Loucy (cell line): ENCODE measurements at regions not wholly inside any gene's neighbourhood (a gene's known extent, or its start where the extent isn't known, plus 50 kb on each side); places are given as distances from the start of the nearest gene placed in this dataset.

Experiments used
- H2AFZ ChIP-seq: fragments of 200-600 bp; sonication (generic); 2 replicates; pipeline ENCODE4 v1.6.0; 2016; ENCODE audit warnings: antibody characterized with exemption, mild to moderate bottlenecking, low read length, moderate library complexity
- H3F3A ChIP-seq: fragments of 200-600 bp; 2 replicates; pipeline ENCODE4 v1.6.0; 2016; ENCODE audit warnings: antibody characterized with exemption, low read depth, mild to moderate bottlenecking
- H3K27me3 ChIP-seq: fragments of 200-600 bp; sonication (generic); 2 replicates; pipeline ENCODE4 v1.6.1; 2014; ENCODE audit warnings: low read length, mild to moderate bottlenecking; ENCODE audit not compliant: insufficient read depth, poor library complexity, severe bottlenecking
- H3K36me3 ChIP-seq: fragments of 200-600 bp; sonication (generic); 2 replicates; pipeline ENCODE4 v1.6.1; 2016; ENCODE audit warnings: low read length; ENCODE audit not compliant: insufficient read depth
- H3K4me1 ChIP-seq: fragments of 200-600 bp; sonication (generic); 2 replicates; pipeline ENCODE4 v1.5.1; 2014; ENCODE audit warnings: low read length, mild to moderate bottlenecking; ENCODE audit not compliant: insufficient read depth, poor library complexity, severe bottlenecking
- H3K4me2 ChIP-seq: fragments of 200-600 bp; sonication (generic); 2 replicates; pipeline ENCODE4 v1.6.0; 2014; ENCODE audit warnings: antibody characterized with exemption, low read length, low read depth, mild to moderate bottlenecking; ENCODE audit not compliant: poor library complexity, severe bottlenecking
- H3K4me3 ChIP-seq: fragments of 200-600 bp; sonication (generic); 2 replicates; pipeline ENCODE4 v1.5.1; 2014; ENCODE audit warnings: low read length, mild to moderate bottlenecking, mixed read lengths; ENCODE audit not compliant: poor library complexity, severe bottlenecking
- H3K79me2 ChIP-seq: fragments of 200-600 bp; sonication (generic); 2 replicates; pipeline ENCODE4 v1.6.1; 2014; ENCODE audit warnings: low read length; ENCODE audit not compliant: insufficient read depth
- H3K9ac ChIP-seq: fragments of 200-600 bp; sonication (generic); 2 replicates; pipeline ENCODE4 v1.6.0; 2014; ENCODE audit warnings: mild to moderate bottlenecking, low read depth, low read length, moderate library complexity; ENCODE audit not compliant: poor library complexity, severe bottlenecking
- H3K9me2 ChIP-seq: fragments of 200-600 bp; sonication (generic); replicated peaks from 2 replicates; pipeline ENCODE4 v1.6.1; 2016; ENCODE audit warnings: low read depth, low read length, mixed read lengths
- H3K9me3 ChIP-seq: fragments of 200-600 bp; sonication (generic); 2 replicates; pipeline ENCODE4 v1.6.1; 2014; ENCODE audit warnings: mild to moderate bottlenecking, antibody characterized with exemption, low read length, low read depth; ENCODE audit not compliant: insufficient read depth
- H4K20me1 ChIP-seq: fragments of 200-600 bp; sonication (generic); 2 replicates; pipeline ENCODE4 v1.6.0; 2014; ENCODE audit warnings: antibody characterized with exemption, low read length, mild to moderate bottlenecking; ENCODE audit not compliant: insufficient read depth, poor library complexity, severe bottlenecking
- CTCF ChIP-seq: fragments of 200-600 bp; sonication (generic); conservative IDR thresholded peaks from 2 replicates; pipeline ENCODE4 v1.5.1; 2014; ENCODE audit warnings: mild to moderate bottlenecking, antibody characterized with exemption, low read length
- EZH2phosphoT487 ChIP-seq: fragments of 200-600 bp; IDR thresholded peaks from 2 replicates; pipeline ENCODE4 v1.6.1; 2018; ENCODE audit warnings: antibody characterized with exemption, mild to moderate bottlenecking, moderate library complexity, borderline replicate concordance

- Histone ChIP-seq H3K4me1 (no peaks in the 10 kb centered on the region), H2AFZ (no peak overlapping the region), H3K9ac (no peak overlapping the region), H3K9me2 (no peaks in the 10 kb centered on the region), H3K4me3 (no peak overlapping the region), H3K4me2 (no peak overlapping the region), H3K79me2 (no peaks in the 10 kb centered on the region), H3F3A (no peaks in the 10 kb centered on the region), H3K36me3 (no peaks in the 10 kb centered on the region), H4K20me1 (no peaks in the 10 kb centered on the region), H3K27me3 (no peaks in the 10 kb centered on the region), H3K9me3 (no peaks in the 10 kb centered on the region)
- TF ChIP-seq CTCF (no peak), EZH2phosphoT487 (no peak)
Measured at GRCh38 chr10:52658112-52658511, 114.5 kb downstream of the MBL2 start.

GRCh38 chr10:52659085-52659484 is 113.5 kb downstream of the MBL2 start:
- Histone ChIP-seq H3K9ac (no peak overlapping the region), H3K4me3 (no peak overlapping the region), H3K9me3 (no peaks in the 10 kb centered on the region), H3K36me3 (no peaks in the 10 kb centered on the region), H3K27me3 (no peaks in the 10 kb centered on the region), H3K9me2 (no peaks in the 10 kb centered on the region), H3K4me1 (no peaks in the 10 kb centered on the region), H2AFZ (no peak overlapping the region), H3F3A (no peaks in the 10 kb centered on the region), H3K79me2 (no peaks in the 10 kb centered on the region), H3K4me2 (no peak overlapping the region), H4K20me1 (no peaks in the 10 kb centered on the region)
- no peak for TF ChIP-seq CTCF

GRCh38 chr10:52662256-52662655 is 110.3 kb downstream of the MBL2 start:
- no peaks in the 10 kb centered on the region for H3K27me3 ChIP-seq
- no peaks in the 10 kb centered on the region for H3K4me1 ChIP-seq
- H3K4me2 ChIP-seq, result no peak overlapping the region
- H3K9ac ChIP-seq, result no peak overlapping the region
- H3K79me2 ChIP-seq, result no peaks in the 10 kb centered on the region
- no peak for TF ChIP-seq CTCF
- TF ChIP-seq EZH2phosphoT487, result no peak
- no peaks in the 10 kb centered on the region for H3K36me3 ChIP-seq
- H4K20me1 ChIP-seq, result no peaks in the 10 kb centered on the region
- H3K9me3 ChIP-seq, result peaks cover 2% of the 10 kb centered on the region; the same call in 1 of the 2 replicates
- no peak overlapping the region for H2AFZ ChIP-seq
- H3K4me3 ChIP-seq, result no peak overlapping the region
- no peaks in the 10 kb centered on the region for H3F3A ChIP-seq
- H3K9me2 ChIP-seq, result no peaks in the 10 kb centered on the region
